ENCODE measurements at regions not wholly inside any gene's neighbourhood (a gene's known extent, or its start where the extent isn't known, plus 50 kb on each side); places are given as distances from the start of the nearest gene placed in this dataset.

DNA sequence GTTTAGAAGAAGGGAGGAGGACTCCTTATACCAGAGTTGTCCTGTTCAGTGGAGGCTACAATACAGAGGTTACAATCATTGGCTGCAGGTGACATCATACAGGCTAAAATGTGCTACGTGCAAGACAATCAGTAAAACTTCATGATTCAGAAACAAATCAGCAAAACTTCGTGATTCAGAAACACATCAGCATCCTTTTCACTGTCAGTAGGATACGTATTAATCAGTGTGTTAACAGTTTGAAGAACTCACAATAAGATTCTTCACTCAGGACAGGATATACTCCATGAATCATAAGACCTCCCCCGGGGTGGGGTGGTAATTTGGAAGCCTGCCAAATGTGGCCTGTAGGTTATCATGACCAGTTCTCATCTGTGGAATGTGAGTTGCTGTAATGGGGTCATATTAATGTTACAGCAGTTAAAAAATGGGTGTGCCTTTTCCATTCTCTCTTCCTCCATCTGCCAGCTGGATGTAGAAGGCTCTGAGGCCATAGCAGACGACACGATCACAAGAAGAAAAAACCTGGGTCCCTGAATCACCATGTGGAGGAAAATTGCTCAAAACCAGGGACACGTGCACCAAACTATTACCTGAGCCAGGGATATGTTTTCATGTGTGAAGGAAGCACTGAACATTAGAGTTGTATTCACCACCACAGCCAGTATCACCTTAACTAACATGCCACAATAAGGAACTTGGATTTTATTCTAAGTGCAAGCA, 134.8 kb upstream of the CREB1 start (continued):
- TF ChIP-seq, protein P1, sequence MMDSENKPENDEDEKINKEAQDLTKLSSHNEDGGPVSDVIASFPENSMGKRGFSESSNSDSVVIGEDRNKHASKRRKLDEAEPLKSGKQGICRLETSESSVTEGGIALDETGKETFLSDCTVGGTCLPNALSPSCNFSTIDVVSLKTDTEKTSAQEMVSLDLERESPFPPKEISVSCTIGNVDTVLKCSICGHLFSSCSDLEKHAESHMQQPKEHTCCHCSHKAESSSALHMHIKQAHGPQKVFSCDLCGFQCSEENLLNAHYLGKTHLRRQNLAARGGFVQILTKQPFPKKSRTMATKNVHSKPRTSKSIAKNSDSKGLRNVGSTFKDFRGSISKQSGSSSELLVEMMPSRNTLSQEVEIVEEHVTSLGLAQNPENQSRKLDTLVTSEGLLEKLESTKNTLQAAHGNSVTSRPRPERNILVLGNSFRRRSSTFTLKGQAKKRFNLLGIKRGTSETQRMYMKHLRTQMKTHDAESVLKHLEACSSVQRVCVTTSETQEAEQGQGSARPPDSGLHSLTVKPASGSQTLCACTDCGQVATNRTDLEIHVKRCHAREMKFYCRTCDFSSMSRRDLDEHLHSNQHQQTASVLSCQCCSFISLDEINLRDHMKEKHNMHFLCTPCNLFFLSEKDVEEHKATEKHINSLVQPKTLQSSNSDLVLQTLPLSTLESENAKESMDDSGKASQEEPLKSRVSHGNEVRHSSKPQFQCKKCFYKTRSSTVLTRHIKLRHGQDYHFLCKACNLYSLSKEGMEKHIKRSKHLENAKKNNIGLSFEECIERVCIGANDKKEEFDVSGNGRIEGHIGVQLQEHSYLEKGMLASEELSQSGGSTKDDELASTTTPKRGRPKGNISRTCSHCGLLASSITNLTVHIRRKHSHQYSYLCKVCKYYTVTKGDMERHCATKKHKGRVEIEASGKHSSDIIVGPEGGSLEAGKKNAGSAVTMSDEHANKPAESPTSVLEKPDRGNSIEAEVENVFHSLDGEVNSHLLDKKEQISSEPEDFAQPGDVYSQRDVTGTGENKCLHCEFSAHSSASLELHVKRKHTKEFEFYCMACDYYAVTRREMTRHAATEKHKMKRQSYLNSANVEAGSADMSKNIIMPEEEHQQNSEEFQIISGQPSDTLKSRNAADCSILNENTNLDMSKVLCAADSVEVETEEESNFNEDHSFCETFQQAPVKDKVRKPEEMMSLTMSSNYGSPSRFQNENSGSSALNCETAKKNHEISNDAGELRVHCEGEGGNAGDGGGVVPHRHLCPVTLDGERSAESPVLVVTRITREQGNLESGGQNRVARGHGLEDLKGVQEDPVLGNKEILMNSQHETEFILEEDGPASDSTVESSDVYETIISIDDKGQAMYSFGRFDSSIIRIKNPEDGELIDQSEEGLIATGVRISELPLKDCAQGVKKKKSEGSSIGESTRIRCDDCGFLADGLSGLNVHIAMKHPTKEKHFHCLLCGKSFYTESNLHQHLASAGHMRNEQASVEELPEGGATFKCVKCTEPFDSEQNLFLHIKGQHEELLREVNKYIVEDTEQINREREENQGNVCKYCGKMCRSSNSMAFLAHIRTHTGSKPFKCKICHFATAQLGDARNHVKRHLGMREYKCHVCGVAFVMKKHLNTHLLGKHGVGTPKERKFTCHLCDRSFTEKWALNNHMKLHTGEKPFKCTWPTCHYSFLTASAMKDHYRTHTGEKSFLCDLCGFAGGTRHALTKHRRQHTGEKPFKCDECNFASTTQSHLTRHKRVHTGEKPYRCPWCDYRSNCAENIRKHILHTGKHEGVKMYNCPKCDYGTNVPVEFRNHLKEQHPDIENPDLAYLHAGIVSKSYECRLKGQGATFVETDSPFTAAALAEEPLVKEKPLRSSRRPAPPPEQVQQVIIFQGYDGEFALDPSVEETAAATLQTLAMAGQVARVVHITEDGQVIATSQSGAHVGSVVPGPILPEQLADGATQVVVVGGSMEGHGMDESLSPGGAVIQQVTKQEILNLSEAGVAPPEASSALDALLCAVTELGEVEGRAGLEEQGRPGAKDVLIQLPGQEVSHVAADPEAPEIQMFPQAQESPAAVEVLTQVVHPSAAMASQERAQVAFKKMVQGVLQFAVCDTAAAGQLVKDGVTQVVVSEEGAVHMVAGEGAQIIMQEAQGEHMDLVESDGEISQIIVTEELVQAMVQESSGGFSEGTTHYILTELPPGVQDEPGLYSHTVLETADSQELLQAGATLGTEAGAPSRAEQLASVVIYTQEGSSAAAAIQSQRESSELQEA (IDR thresholded peaks at IDR 0.05; ENCODE audit: low read depth) = no peak
- TF ChIP-seq ZNF444 (CRISPR knock-in tag; IDR thresholded peaks at IDR 0.05) (no peak), MEIS2 (IDR thresholded peaks at IDR 0.05; ENCODE audit: partially characterized antibody) (peak; percentile 67), ZNF57 (CRISPR knock-in tag; IDR thresholded peaks at IDR 0.05) (no peak), SLC30A9 (CRISPR knock-in tag; IDR thresholded peaks at IDR 0.05) (no peak), DPF2 (IDR thresholded peaks at IDR 0.05) (peak; percentile 67), RBM14 (IDR thresholded peaks at IDR 0.05; ENCODE audit: borderline replicate concordance, insufficient read depth, low read depth, low read length) (no peak)
- TF ChIP-seq, protein P2, sequence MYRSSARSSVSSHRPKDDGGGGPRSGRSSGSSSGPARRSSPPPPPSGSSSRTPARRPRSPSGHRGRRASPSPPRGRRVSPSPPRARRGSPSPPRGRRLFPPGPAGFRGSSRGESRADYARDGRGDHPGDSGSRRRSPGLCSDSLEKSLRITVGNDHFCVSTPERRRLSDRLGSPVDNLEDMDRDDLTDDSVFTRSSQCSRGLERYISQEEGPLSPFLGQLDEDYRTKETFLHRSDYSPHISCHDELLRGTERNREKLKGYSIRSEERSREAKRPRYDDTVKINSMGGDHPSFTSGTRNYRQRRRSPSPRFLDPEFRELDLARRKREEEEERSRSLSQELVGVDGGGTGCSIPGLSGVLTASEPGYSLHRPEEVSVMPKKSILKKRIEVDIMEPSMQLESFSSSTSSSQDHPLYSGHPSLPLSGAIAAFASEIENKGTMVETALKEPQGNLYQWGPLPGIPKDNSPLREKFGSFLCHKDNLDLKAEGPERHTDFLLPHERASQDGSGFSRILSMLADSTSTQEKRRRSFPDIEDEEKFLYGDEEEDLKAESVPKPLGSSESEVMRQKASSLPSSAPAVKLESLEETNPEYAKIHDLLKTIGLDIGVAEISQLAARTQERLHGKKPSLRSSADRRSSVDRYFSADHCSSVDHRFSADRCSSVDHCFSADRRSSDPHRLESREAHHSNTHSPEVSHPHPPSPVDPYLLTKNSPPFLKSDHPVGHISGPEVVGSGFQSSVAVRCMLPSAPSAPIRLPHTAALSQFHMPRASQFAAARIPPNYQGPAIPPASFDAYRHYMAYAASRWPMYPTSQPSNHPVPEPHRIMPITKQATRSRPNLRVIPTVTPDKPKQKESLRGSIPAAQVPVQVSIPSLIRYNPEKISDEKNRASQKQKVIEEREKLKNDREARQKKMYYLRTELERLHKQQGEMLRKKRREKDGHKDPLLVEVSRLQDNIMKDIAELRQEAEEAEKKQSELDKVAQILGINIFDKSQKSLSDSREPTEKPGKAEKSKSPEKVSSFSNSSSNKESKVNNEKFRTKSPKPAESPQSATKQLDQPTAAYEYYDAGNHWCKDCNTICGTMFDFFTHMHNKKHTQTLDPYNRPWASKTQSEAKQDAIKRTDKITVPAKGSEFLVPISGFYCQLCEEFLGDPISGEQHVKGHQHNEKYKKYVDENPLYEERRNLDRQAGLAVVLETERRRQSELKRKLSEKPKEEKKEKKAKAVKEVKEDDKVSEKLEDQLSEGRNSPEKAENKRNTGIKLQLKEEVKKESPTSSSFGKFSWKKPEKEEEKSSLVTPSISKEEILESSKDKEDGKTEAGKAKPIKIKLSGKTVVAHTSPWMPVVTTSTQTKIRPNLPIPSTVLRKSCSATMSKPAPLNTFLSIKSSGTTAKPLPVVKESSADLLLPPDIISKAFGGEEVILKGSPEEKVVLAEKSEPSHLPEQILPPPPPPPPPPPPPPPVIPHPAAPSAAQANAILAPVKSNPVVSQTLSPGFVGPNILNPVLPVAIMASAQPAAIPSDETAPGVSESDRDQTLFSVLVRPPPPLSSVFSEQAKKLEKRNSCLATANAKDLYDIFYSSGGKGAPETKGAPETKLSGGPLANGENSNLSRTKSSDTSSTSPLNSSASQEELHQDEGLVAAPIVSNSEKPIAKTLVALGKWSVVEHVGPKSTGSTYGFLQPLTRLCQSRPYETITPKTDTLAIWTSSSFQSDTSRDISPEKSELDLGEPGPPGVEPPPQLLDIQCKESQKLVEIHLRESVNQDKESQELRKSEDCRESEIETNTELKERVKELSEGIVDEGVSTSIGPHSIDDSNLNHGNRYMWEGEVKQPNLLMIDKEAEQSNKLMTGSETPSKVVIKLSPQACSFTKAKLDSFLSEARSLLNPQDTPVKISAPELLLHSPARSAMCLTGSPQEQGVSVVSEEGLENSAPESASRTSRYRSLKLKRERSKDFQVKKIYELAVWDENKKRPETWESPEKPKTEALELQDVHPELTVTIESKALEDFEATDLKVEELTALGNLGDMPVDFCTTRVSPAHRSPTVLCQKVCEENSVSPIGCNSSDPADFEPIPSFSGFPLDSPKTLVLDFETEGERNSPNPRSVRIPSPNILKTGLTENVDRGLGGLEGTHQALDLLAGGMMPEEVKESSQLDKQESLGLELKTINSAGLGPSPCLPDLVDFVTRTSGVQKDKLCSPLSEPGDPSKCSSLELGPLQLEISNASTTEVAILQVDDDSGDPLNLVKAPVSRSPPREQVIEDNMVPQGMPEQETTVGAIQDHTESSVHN (IDR thresholded peaks at IDR 0.05; ENCODE audit: borderline replicate concordance in 1 of 2, low read depth in 1 of 2) = no peak
- TF ChIP-seq, protein P3, sequence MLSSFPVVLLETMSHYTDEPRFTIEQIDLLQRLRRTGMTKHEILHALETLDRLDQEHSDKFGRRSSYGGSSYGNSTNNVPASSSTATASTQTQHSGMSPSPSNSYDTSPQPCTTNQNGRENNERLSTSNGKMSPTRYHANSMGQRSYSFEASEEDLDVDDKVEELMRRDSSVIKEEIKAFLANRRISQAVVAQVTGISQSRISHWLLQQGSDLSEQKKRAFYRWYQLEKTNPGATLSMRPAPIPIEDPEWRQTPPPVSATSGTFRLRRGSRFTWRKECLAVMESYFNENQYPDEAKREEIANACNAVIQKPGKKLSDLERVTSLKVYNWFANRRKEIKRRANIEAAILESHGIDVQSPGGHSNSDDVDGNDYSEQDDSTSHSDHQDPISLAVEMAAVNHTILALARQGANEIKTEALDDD (IDR thresholded peaks at IDR 0.05) = peak; percentile 59

Measured in K562 (cell line).